Hepatocyte (in vitro differentiated cells): ENCODE measurements at regions not wholly inside any gene's neighbourhood (a gene's known extent, or its start where the extent isn't known, plus 50 kb on each side); places are given as distances from the start of the nearest gene placed in this dataset.

Source experiments
- DNase-seq: peaks from one replicate; pipeline ENCODE4 v3.0.0-alpha.2; 2016; ENCODE audit warnings: low spot score
- H2AFZ ChIP-seq: fragments of 200-600 bp; sonication (generic); 2 replicates; pipeline ENCODE4 v1.6.0; 2016; ENCODE audit warnings: antibody characterized with exemption, mild to moderate bottlenecking
- H3K27ac ChIP-seq: fragments of 200-600 bp; sonication (generic); 2 replicates; pipeline ENCODE4 v1.5.1; 2016; ENCODE audit warnings: mild to moderate bottlenecking
- H3K27me3 ChIP-seq: fragments of 200-600 bp; sonication (generic); 2 replicates; pipeline ENCODE4 v1.6.1; 2016
- H3K36me3 ChIP-seq: fragments of 200-600 bp; sonication (generic); replicated peaks from 2 replicates; pipeline ENCODE4 v1.5.1; 2016; ENCODE audit warnings: low read depth; ENCODE audit not compliant: insufficient read depth
- H3K4me1 ChIP-seq: fragments of 200-600 bp; sonication (generic); 2 replicates; pipeline ENCODE4 v1.5.1; 2016; ENCODE audit warnings: mild to moderate bottlenecking, moderate library complexity; ENCODE audit not compliant: insufficient read depth
- H3K4me2 ChIP-seq: fragments of 200-600 bp; sonication (generic); 2 replicates; pipeline ENCODE4 v1.6.0; 2016
- H3K4me3 ChIP-seq: fragments of 200-600 bp; sonication (generic); 2 replicates; pipeline ENCODE4 v1.5.1; 2016; ENCODE audit warnings: mild to moderate bottlenecking
- H3K79me2 ChIP-seq: fragments of 200-600 bp; sonication (generic); 2 replicates; pipeline ENCODE4 v1.6.0; 2017; ENCODE audit warnings: mild to moderate bottlenecking
- H3K9me2 ChIP-seq: fragments of 200-600 bp; sonication (generic); replicated peaks from 2 replicates; pipeline ENCODE4 v1.6.0; 2017; ENCODE audit warnings: mild to moderate bottlenecking; ENCODE audit not compliant: insufficient read depth
- H3K9me3 ChIP-seq: fragments of 200-600 bp; sonication (generic); 2 replicates; pipeline ENCODE4 v1.5.1; 2016; ENCODE audit warnings: low read depth, mild to moderate bottlenecking
- H4K20me1 ChIP-seq: fragments of 200-600 bp; sonication (generic); 2 replicates; pipeline ENCODE4 v1.6.0; 2016; ENCODE audit warnings: mild to moderate bottlenecking; ENCODE audit not compliant: insufficient read depth, poor library complexity, severe bottlenecking
- CTCF ChIP-seq: fragments of 200-600 bp; sonication (generic); IDR thresholded peaks from 2 replicates; pipeline ENCODE4 v1.5.1; 2016; ENCODE audit warnings: antibody characterized with exemption, mild to moderate bottlenecking; ENCODE audit not compliant: poor library complexity
- EZH2 ChIP-seq: fragments of 200-600 bp; sonication (generic); IDR thresholded peaks from 2 replicates; pipeline ENCODE4 v1.6.1; 2016; ENCODE audit warnings: antibody characterized with exemption, mild to moderate bottlenecking, borderline replicate concordance
- EZH2phosphoT487 ChIP-seq: fragments of 200-600 bp; sonication (generic); IDR thresholded peaks from one replicate; pipeline ENCODE4 v1.6.1; 2018; ENCODE audit warnings: antibody characterized with exemption, mild to moderate bottlenecking, low read depth, moderate library complexity; ENCODE audit not compliant: unreplicated experiment, severe bottlenecking
- WGBS: methylation state at CpG from one replicate; pipeline ENCODE4 v1.1.6; 2016; ENCODE audit warnings: low lambda C conversion rate; ENCODE audit errors: missing lambda C conversion rate; 5-methylcytosine and 5-hydroxymethylcytosine counted together

GRCh38 chr9:118276784-118277183, 572.6 kb downstream of the TLR4 start:
- H3K4me2 ChIP-seq, result no peak overlapping the region
- DNase-seq, result no peak
- H2AFZ ChIP-seq, result no peak overlapping the region
- no peaks in the 10 kb centered on the region for H3K27me3 ChIP-seq
- no peaks in the 10 kb centered on the region for H3K9me3 ChIP-seq
- WGBS, result 88% methylated on average over 6 of the region's 6 CpGs
- H3K36me3 ChIP-seq, result no peaks in the 10 kb centered on the region
- H3K79me2 ChIP-seq, result no peaks in the 10 kb centered on the region
- H3K9me2 ChIP-seq, result no peaks in the 10 kb centered on the region
- H3K4me3 ChIP-seq, result no peak overlapping the region
- TF ChIP-seq EZH2, result no peak
- TF ChIP-seq EZH2phosphoT487, result no peak
- no peak for TF ChIP-seq CTCF
- no peaks in the 10 kb centered on the region for H3K4me1 ChIP-seq
- no peak overlapping the region for H3K27ac ChIP-seq
- no peaks in the 10 kb centered on the region for H4K20me1 ChIP-seq

- Histone ChIP-seq H3K27ac (no peak overlapping the region), H3K4me1 (no peaks in the 10 kb centered on the region), H2AFZ (no peak overlapping the region), H3K9me3 (no peaks in the 10 kb centered on the region), H3K27me3 (no peaks in the 10 kb centered on the region), H3K4me3 (no peak overlapping the region), H3K36me3 (no peaks in the 10 kb centered on the region), H4K20me1 (no peaks in the 10 kb centered on the region), H3K9me2 (no peaks in the 10 kb centered on the region), H3K4me2 (no peak overlapping the region), H3K79me2 (no peaks in the 10 kb centered on the region)
- no peak for TF ChIP-seq EZH2phosphoT487
- TF ChIP-seq CTCF, result no peak
- no peak for TF ChIP-seq EZH2
- WGBS, result 73% methylated on average over 3 of the region's 3 CpGs
- DNase-seq, result no peak
Observed at GRCh38 chr9:118281772-118282171, 577.6 kb downstream of the TLR4 start.

GRCh38 chr9:118283488-118283887, 579.3 kb downstream of the TLR4 start:
- H3K27ac ChIP-seq, result no peak overlapping the region
- no peaks in the 10 kb centered on the region for H3K9me3 ChIP-seq
- no peak for DNase-seq
- H3K4me3 ChIP-seq, result no peak overlapping the region
- no peak overlapping the region for H2AFZ ChIP-seq
- H3K27me3 ChIP-seq, result no peaks in the 10 kb centered on the region
- no peaks in the 10 kb centered on the region for H3K4me1 ChIP-seq
- H3K4me2 ChIP-seq, result no peak overlapping the region
- H3K9me2 ChIP-seq, result no peaks in the 10 kb centered on the region
- no peaks in the 10 kb centered on the region for H3K36me3 ChIP-seq
- no peaks in the 10 kb centered on the region for H4K20me1 ChIP-seq
- TF ChIP-seq CTCF (no peak), EZH2 (no peak), EZH2phosphoT487 (no peak)
- no peaks in the 10 kb centered on the region for H3K79me2 ChIP-seq

GRCh38 chr9:118290116-118290515, 585.9 kb downstream of the TLR4 start:
- Histone ChIP-seq H3K4me3 (no peak overlapping the region), H3K27me3 (no peaks in the 10 kb centered on the region), H3K9me3 (no peaks in the 10 kb centered on the region), H3K27ac (no peak overlapping the region), H2AFZ (no peak overlapping the region), H4K20me1 (no peaks in the 10 kb centered on the region), H3K4me1 (no peaks in the 10 kb centered on the region), H3K79me2 (no peaks in the 10 kb centered on the region), H3K36me3 (no peaks in the 10 kb centered on the region), H3K9me2 (no peaks in the 10 kb centered on the region), H3K4me2 (no peak overlapping the region)
- no peak for DNase-seq
- 89% methylated on average over 3 of the region's 3 CpGs for WGBS
- TF ChIP-seq EZH2phosphoT487 (no peak), CTCF (no peak), EZH2 (no peak)
